ENCODE measurements at regions not wholly inside any gene's neighbourhood (a gene's known extent, or its start where the extent isn't known, plus 50 kb on each side); places are given as distances from the start of the nearest gene placed in this dataset.

GRCh38 chr18:44592639-44593038, 88.0 kb upstream of the SETBP1 start:
- TF ChIP-seq CTCF (IDR thresholded peaks at IDR 0.05) (no peak), POLR2A (IDR thresholded peaks at IDR 0.05) (no peak)
